ENCODE measurements at regions not wholly inside any gene's neighbourhood (a gene's known extent, or its start where the extent isn't known, plus 50 kb on each side); places are given as distances from the start of the nearest gene placed in this dataset.

- H3K36me3 ChIP-seq (replicated peaks in 1 of 2; ENCODE audit: insufficient read depth in 1 of 2, low read depth in 2 of 2) = no peaks in the 10 kb centered on the region
- WGBS, 2 donors = 59 to 77% methylated on average over 5 to 6 of the region's 6 CpGs
- no peaks in the 10 kb centered on the region for H3K4me1 ChIP-seq
- H3K27me3 ChIP-seq = no peaks in the 10 kb centered on the region
- H3K27ac ChIP-seq = no peak overlapping the region
- ATAC-seq (no peak), DNase-seq (no peak)
- H3K4me3 ChIP-seq = no peak overlapping the region
- TF ChIP-seq POLR2A (IDR thresholded peaks at IDR 0.05) (no peak), CTCF (IDR thresholded peaks at IDR 0.05) (no peak)
- no peaks in the 10 kb centered on the region for H3K9me3 ChIP-seq
- intact Hi-C loops (cut with DNase I) = no loop called here
Measured at GRCh38 chr2:18332477-18332876, 228.0 kb downstream of the RDH14 start.

GRCh38 chr2:18325118-18325517, 235.3 kb downstream of the RDH14 start:
- DNase-seq (no peak), ATAC-seq (no peak)
- Histone ChIP-seq H3K9me3 (no peaks in the 10 kb centered on the region), H3K27me3 (no peaks in the 10 kb centered on the region), H3K36me3 (replicated peaks in 1 of 2; ENCODE audit: insufficient read depth in 1 of 2, low read depth in 2 of 2) (no peaks in the 10 kb centered on the region), H3K27ac (no peak overlapping the region), H3K4me1 (no peaks in the 10 kb centered on the region), H3K4me3 (no peak overlapping the region)
- WGBS, 2 donors = 43 to 46% methylated on average over 5 of the region's 5 CpGs
- intact Hi-C loops (cut with DNase I) = no loop called here
- TF ChIP-seq CTCF (IDR thresholded peaks at IDR 0.05) (no peak), POLR2A (IDR thresholded peaks at IDR 0.05) (no peak)

GRCh38 chr2:18319987-18320386, 240.5 kb downstream of the RDH14 start:
- Histone ChIP-seq H3K4me3 (no peak overlapping the region), H3K4me1 (no peaks in the 10 kb centered on the region), H3K27ac (no peak overlapping the region), H3K36me3 (replicated peaks in 1 of 2; ENCODE audit: insufficient read depth in 1 of 2, low read depth in 2 of 2) (no peaks in the 10 kb centered on the region), H3K27me3 (no peaks in the 10 kb centered on the region), H3K9me3 (no peaks in the 10 kb centered on the region)
- no peak for TF ChIP-seq POLR2A (IDR thresholded peaks at IDR 0.05)
- no peak for TF ChIP-seq CTCF (IDR thresholded peaks at IDR 0.05)
- intact Hi-C loops (cut with DNase I) = no loop called here
- DNase-seq (no peak), ATAC-seq (no peak)

GRCh38 chr2:18317017-18317416, 243.4 kb downstream of the RDH14 start:
- 26 to 33% methylated on average over 2 of the region's 2 CpGs for WGBS, 2 donors
- H3K27me3 ChIP-seq = no peaks in the 10 kb centered on the region
- intact Hi-C loops (cut with DNase I) = no loop called here
- H3K36me3 ChIP-seq (replicated peaks in 1 of 2; ENCODE audit: insufficient read depth in 1 of 2, low read depth in 2 of 2) = no peaks in the 10 kb centered on the region
- DNase-seq (no peak), ATAC-seq (no peak)
- no peak overlapping the region for H3K27ac ChIP-seq
- no peak overlapping the region for H3K4me3 ChIP-seq
- H3K4me1 ChIP-seq = peaks cover 3% of the 10 kb centered on the region
- peaks cover 0 to 5% (median 0%) of the 10 kb centered on the region in 3 donors for H3K9me3 ChIP-seq
- TF ChIP-seq CTCF (IDR thresholded peaks at IDR 0.05) (no peak), POLR2A (IDR thresholded peaks at IDR 0.05) (no peak)

- 44% methylated on average over 3 of the region's 3 CpGs for WGBS, 2 donors
- peaks cover 3% of the 10 kb centered on the region for H3K4me1 ChIP-seq
- H3K9me3 ChIP-seq = peaks cover 0 to 5% (median 0%) of the 10 kb centered on the region in 3 donors
- no peak for TF ChIP-seq CTCF (IDR thresholded peaks at IDR 0.05)
- no peak for TF ChIP-seq POLR2A (IDR thresholded peaks at IDR 0.05)
- no peaks in the 10 kb centered on the region for H3K36me3 ChIP-seq (replicated peaks in 1 of 2; ENCODE audit: insufficient read depth in 1 of 2, low read depth in 2 of 2)
- DNase-seq (no peak), ATAC-seq (no peak)
- intact Hi-C loops (cut with DNase I) = no loop called here
- no peak overlapping the region for H3K4me3 ChIP-seq
- peak overlapping the region in 2 of 4 donors; percentile 66 to 76 for H3K27ac ChIP-seq
- H3K27me3 ChIP-seq = no peaks in the 10 kb centered on the region
Measured at GRCh38 chr2:18312818-18313217, 247.6 kb downstream of the RDH14 start.
